ENCODE measurements at regions not wholly inside any gene's neighbourhood (a gene's known extent, or its start where the extent isn't known, plus 50 kb on each side); places are given as distances from the start of the nearest gene placed in this dataset.

GRCh38 chr9:94443032-94443722 lies 111.7 kb upstream of the PCAT7 start:
- no peak for TF ChIP-seq EZH2phosphoT487 (IDR thresholded peaks at IDR 0.05; ENCODE audit: borderline replicate concordance, low read length)
- no peak for TF ChIP-seq CTCF (IDR thresholded peaks at IDR 0.05; ENCODE audit: low read depth, low read length, poor library complexity, severe bottlenecking)
